GM10248 (cell line): ENCODE measurements at regions not wholly inside any gene's neighbourhood (a gene's known extent, or its start where the extent isn't known, plus 50 kb on each side); places are given as distances from the start of the nearest gene placed in this dataset.

ENCODE experiments used
- CTCF ChIA-PET: fragments of 300-600 bp; sonication (Branson Sonifier 250); formaldehyde crosslinking; extraction: SDS; loops from one replicate; lab custom pipeline; 2021; ENCODE audit warnings: antibody characterized with exemption; lab: Yijun Ruan, JAX
- POLR2A ChIA-PET: fragments of 350-650 bp; sonication (Branson Sonifier 250); formaldehyde crosslinking; extraction: SDS; loops from one replicate; lab custom pipeline; 2020; ENCODE audit warnings: antibody characterized with exemption; lab: Yijun Ruan, JAX
- DNase-seq: peaks from one replicate; pipeline ENCODE4 v3.0.0; 2012; ENCODE audit errors: extremely low spot score
- CTCF ChIP-seq: IDR thresholded peaks from 2 replicates; pipeline ENCODE4 v1.5.1; 2012; ENCODE audit warnings: mild to moderate bottlenecking, low read depth; ENCODE audit errors: extremely low read depth, missing control alignments, control extremely low read depth

DNA sequence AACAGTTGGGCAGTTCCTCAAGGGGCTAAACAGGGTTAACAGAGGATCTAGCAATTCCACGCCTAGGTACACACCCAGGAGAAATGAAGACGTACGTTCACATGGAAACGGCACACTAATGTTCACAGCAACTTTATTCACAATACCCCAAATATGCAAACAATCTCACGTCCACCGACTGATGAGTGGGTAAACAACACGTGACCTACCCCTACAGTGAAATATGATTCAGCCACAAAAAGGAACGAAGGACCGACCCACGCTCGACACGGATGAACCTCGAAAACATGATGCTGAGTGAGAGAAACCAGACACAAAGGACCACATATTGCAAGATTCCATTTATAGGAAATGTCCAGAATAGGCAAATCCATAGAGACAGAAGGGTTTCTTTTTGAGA, 112.7 kb downstream of the NCOR2 start:
- POLR2A ChIA-PET = no interaction called here

GRCh38 chr12:124454352-124454725, 113.1 kb downstream of the NCOR2 start:
- ChIA-PET CTCF (interaction anchor here (1.0 to 1.5 kb wide), 4 partner anchors 35 to 317 kb away, joined by 3 to 6 read pairs (median 4); no protein-coding TSS in a partner anchor), POLR2A (no interaction called here)
- TF ChIP-seq CTCF = no peak
- no peak for DNase-seq

More for the DNA sequence above, 112.7 kb downstream of the NCOR2 start:
- no peak for DNase-seq
- CTCF ChIA-PET = interaction anchor here (1.1 to 3.5 kb wide), 3 partner anchors 11 to 317 kb away, joined by 3 to 16 read pairs (median 3); no protein-coding TSS in a partner anchor
- no peak for TF ChIP-seq CTCF

DNA sequence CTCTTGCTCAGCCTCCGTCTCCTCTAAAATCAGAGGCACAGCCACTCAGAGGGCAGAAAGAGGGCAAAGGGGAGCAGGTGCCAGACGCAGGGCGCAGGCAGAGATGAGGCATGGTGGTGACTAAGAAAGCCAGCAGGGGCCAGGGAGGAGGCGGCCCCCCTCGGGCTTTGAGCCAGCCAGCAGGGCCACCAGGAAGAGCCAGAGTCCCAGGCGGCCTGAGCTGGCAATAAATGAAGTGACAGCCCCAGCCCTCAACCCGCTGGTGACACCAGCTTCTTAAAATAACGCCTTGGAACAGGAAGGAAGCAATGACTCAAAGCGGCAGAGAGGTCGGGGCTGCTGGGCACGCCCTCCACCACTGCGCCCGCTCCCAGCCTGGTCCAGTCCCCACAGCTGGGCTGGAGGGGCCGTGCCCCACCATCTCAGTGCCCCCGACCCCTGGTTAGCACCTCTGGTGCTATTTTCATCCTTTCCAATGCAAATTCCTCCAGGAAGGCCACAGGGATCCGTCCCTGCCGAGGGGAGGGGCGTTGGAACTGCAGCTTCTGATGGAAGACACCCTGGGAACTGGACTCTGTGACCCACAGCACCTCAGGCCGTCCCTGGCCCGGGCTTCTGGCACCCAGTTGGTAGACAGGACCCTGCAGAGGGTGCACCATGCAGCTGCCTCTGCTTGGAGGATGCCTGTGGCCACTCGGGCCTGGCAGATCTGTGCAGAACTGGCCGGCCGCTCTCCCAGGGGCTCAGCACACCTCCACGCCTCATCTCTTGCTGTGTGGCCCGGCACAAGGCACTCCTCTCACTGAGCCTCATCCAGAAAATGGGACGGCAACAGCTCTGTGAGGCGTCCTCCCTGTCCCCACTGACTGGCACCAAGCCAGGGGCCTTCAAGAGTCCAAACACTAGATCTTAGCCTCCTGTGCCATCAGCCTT, 113.7 kb downstream of the NCOR2 start:
- ChIA-PET POLR2A (no interaction called here), CTCF (interaction anchor here (0.7 to 1.8 kb wide), 7 partner anchors 12 to 318 kb away, joined by 3 to 9 read pairs (median 3); no protein-coding TSS in a partner anchor)
- DNase-seq = peak; percentile 90
- TF ChIP-seq CTCF = peak; percentile 0

DNA sequence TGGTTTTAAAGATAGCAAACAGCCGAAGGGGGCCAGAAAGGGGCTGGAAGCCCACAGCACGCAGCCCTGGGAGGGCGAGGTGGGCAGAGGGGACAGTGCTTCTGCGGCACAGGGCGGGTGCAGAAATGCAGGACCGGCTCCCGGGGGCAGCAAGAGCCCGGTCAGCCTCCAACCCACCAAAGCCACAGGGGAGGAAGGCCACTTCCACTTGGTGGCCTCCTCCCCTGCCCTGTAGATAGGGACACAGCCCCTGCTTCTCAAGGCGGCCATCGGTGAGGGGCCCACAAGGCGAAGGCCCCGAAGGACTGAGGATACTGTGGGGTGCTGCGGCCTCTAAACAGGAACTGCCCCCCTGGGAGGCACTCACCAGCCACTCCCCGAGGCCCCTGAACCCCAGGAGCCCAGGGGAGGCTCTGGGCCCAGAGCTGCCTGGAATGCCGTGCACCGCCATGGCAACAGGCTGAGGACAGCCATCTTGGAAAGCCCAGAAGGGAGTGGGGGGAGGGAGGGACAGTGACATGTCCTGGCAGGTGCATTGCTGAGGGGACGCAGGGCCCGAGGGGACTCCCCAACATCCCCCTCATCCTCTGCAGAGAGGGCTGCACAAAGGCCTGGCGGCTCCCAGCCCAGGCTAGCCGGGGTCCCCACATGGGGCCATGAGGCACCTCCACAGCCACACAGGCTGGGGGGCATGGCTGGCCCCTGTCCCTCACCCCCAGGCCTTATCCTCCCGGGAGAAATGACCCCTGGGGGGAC, 114.7 kb downstream of the NCOR2 start:
- CTCF ChIA-PET = interaction anchor here (0.7 to 1.8 kb wide), 5 partner anchors 12 to 311 kb away, joined by 3 to 9 read pairs (median 3); no protein-coding TSS in a partner anchor
- no peak for TF ChIP-seq CTCF
- no peak for DNase-seq
- POLR2A ChIA-PET = no interaction called here

DNA sequence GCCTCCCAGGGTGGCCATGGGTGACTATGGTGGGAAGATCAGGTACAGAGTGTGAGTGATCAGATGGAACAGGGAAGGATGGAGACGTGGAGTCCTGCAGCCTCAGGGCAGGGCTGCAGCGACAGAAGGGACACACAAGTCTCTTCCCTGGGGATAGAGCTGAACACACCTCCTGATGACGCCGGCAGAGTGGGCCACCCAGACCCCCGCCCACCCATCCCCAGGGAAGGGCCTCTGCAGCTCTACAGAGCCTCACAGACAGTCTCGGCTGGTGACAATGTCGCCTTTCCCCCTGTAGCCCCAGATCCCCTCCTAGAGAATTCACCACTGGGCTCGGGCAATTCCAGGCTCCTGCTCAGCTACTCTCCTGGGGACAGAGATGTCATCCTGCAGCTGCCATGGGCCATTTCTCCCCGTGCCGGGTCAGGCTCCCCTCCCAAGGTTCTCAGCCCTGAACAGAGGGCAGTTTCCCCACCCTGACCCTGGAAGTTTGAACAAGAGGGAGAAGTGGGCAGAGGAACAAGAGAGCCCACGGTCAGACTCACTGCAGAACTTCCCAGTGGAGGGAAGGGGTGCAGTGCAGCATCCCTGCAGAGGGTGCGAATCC, 115.7 kb downstream of the NCOR2 start:
- CTCF ChIA-PET = interaction anchor here (0.8 kb wide), 1 partner anchor 42 kb away, joined by 3 read pairs; no protein-coding TSS in a partner anchor
- TF ChIP-seq CTCF = no peak
- POLR2A ChIA-PET = no interaction called here
- no peak for DNase-seq

DNA sequence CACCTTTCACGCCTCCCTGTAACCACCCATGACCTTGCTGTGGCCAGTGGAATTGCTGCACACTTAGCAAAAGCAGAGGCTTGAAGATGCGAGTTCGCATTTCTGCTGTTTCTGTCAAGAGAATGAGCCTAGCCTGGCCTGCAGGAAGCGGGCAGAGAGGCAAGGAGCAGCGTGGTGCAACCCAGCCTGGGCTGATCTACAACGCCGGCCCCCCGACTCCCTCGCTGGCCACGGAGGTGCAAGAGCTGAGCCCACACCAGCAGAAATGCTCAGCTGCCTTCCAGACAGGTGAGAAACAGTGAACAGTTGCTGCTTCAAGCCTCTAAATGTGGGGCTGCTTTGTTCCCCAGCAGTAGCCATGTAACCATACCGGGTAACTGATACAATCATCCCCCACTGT, 116.4 kb downstream of the NCOR2 start:
- TF ChIP-seq CTCF = no peak
- ChIA-PET POLR2A (no interaction called here), CTCF (no interaction called here)
- no peak for DNase-seq
